22Rv1 (cell line): ENCODE measurements at regions not wholly inside any gene's neighbourhood (a gene's known extent, or its start where the extent isn't known, plus 50 kb on each side); places are given as distances from the start of the nearest gene placed in this dataset.

Experiments
- ZFX ChIP-seq: fragments of 450-650 bp; IDR thresholded peaks from 2 replicates; pipeline ENCODE4 v1.6.1; 2017; ENCODE audit warnings: antibody characterized with exemption, borderline replicate concordance
- TF ChIP-seq, protein P1 (sequence below): fragments of 450-650 bp; IDR thresholded peaks from 2 replicates; pipeline ENCODE4 v1.5.1; 2017; ENCODE audit warnings: mild to moderate bottlenecking

GRCh38 chr2:129801575-129801974, 177.9 kb upstream of the RAB6C start:
- TF ChIP-seq, protein P1, sequence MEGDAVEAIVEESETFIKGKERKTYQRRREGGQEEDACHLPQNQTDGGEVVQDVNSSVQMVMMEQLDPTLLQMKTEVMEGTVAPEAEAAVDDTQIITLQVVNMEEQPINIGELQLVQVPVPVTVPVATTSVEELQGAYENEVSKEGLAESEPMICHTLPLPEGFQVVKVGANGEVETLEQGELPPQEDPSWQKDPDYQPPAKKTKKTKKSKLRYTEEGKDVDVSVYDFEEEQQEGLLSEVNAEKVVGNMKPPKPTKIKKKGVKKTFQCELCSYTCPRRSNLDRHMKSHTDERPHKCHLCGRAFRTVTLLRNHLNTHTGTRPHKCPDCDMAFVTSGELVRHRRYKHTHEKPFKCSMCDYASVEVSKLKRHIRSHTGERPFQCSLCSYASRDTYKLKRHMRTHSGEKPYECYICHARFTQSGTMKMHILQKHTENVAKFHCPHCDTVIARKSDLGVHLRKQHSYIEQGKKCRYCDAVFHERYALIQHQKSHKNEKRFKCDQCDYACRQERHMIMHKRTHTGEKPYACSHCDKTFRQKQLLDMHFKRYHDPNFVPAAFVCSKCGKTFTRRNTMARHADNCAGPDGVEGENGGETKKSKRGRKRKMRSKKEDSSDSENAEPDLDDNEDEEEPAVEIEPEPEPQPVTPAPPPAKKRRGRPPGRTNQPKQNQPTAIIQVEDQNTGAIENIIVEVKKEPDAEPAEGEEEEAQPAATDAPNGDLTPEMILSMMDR: no peak
- no peak for TF ChIP-seq ZFX
